ENCODE measurements at regions not wholly inside any gene's neighbourhood (a gene's known extent, or its start where the extent isn't known, plus 50 kb on each side); places are given as distances from the start of the nearest gene placed in this dataset.

DNA sequence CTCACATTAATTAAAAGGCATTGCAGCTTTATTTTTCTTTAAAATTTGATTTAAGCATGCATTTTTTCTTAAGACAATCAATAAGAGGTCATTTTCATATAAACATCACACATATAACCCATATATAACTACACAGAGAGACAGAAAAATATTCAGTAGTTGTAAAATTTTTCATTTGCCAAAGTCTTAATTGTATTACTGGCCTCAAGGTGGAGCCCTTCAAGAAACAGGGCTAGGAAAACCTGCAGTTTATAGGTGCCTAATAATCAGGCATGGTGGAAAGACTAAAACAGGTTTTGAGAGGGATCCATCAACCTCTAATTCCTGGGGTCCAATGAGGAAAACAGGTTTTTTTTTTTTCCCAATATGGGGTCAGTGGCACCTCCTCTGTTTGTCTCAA is 71.3 kb upstream of the ZNF804A start:
- no peak for DNase-seq
- peaks cover 5 to 22% (median 14%) of the 10 kb centered on the region in 3 donors for H3K9me3 ChIP-seq
- no peak overlapping the region for H3K27ac ChIP-seq
- no peaks in the 10 kb centered on the region for H3K36me3 ChIP-seq
- TF ChIP-seq CTCF (IDR thresholded peaks at IDR 0.05), result no peak
- intact Hi-C loops (cut with DNase I; ENCODE audit: low total_unique reads), result no loop called here
- no peaks in the 10 kb centered on the region for H3K27me3 ChIP-seq
- H3K4me1 ChIP-seq, result no peaks in the 10 kb centered on the region
- no peak overlapping the region for H3K4me3 ChIP-seq

- Histone ChIP-seq H3K4me1 (peaks cover 0 to 8% (median 2%) of the 10 kb centered on the region in 4 donors), H3K36me3 (no peaks in the 10 kb centered on the region), H3K4me3 (no peak overlapping the region), H3K9me3 (peaks cover 5 to 22% (median 14%) of the 10 kb centered on the region in 3 donors), H3K27ac (no peak overlapping the region), H3K27me3 (no peaks in the 10 kb centered on the region)
- TF ChIP-seq CTCF (IDR thresholded peaks at IDR 0.05), result no peak
- intact Hi-C loops (cut with DNase I; ENCODE audit: low total_unique reads), result no loop called here
- DNase-seq, result no peak
Observed at GRCh38 chr2:184528119-184528518, 70.2 kb upstream of the ZNF804A start.

DNA sequence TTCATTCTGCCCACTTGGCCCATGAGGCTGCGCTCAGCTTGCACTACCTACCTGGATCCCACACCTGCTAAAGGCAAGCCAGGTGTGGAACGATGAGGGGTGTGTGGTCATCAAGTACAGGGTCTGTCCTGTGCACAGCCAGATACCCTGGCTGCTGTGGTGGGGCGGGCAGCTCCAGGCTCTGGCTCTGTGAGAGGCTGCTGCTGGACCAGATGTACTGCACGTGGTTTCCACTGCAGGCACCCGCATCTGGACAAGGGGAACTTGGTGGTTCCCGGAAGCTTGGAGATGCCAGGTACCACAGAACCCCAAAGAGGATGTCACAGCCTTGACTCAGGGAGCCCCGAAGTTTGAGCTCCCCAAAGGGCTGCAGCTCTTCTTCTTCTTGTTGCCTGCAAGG is 68.1 kb upstream of the ZNF804A start:
- no peak for DNase-seq
- H3K9me3 ChIP-seq, result peaks cover 5 to 22% (median 14%) of the 10 kb centered on the region in 3 donors

DNA sequence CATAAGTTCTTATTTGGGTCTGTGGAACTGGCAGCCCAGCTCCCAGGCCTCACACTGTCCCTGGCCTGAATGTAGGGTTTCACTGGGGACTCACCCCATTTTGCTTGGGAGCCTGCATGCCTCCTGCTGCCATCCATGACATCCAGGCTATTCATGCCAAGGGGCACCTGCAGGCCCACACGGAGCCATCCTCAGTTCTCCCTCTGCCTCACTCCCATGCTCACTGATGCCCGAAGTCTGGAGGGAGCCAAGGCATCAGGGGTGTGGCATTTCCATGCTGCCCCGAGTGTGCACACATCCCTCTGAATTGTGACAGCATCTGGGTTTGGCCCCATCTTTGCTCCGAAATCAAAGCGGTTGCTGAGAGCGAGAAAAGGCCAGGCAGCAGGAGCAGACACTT is 67.4 kb upstream of the ZNF804A start:
- Histone ChIP-seq H3K4me3 (no peak overlapping the region), H3K9me3 (peaks cover 5 to 22% (median 14%) of the 10 kb centered on the region in 3 donors), H3K27me3 (no peaks in the 10 kb centered on the region), H3K36me3 (no peaks in the 10 kb centered on the region), H3K4me1 (peaks cover 0 to 20% (median 4%) of the 10 kb centered on the region in 4 donors), H3K27ac (no peak overlapping the region)
- no peak for TF ChIP-seq CTCF (IDR thresholded peaks at IDR 0.05)
- intact Hi-C loops (cut with DNase I; ENCODE audit: low total_unique reads), result no loop called here
- no peak for DNase-seq

More for the DNA sequence above, 68.1 kb upstream of the ZNF804A start:
- no peak overlapping the region for H3K27ac ChIP-seq
- intact Hi-C loops (cut with DNase I; ENCODE audit: low total_unique reads), result no loop called here
- TF ChIP-seq CTCF (IDR thresholded peaks at IDR 0.05), result no peak
- H3K27me3 ChIP-seq, result no peaks in the 10 kb centered on the region
- peaks cover 0 to 20% (median 4%) of the 10 kb centered on the region in 4 donors for H3K4me1 ChIP-seq
- H3K4me3 ChIP-seq, result no peak overlapping the region
- H3K36me3 ChIP-seq, result no peaks in the 10 kb centered on the region

- TF ChIP-seq CTCF (IDR thresholded peaks at IDR 0.05), result no peak
- Histone ChIP-seq H3K9me3 (peaks cover 3 to 17% (median 10%) of the 10 kb centered on the region in 3 donors), H3K27ac (no peak overlapping the region), H3K4me3 (no peak overlapping the region), H3K27me3 (no peaks in the 10 kb centered on the region), H3K36me3 (no peaks in the 10 kb centered on the region), H3K4me1 (peaks cover 0 to 20% (median 4%) of the 10 kb centered on the region in 4 donors)
- no peak for DNase-seq
- intact Hi-C loops (cut with DNase I; ENCODE audit: low total_unique reads), result no loop called here
Observed at GRCh38 chr2:184532551-184532950, 65.8 kb upstream of the ZNF804A start.

GRCh38 chr2:184534986-184535385 is 63.3 kb upstream of the ZNF804A start:
- Histone ChIP-seq H3K36me3 (no peaks in the 10 kb centered on the region), H3K4me3 (no peak overlapping the region), H3K27ac (no peak overlapping the region), H3K27me3 (no peaks in the 10 kb centered on the region), H3K9me3 (no peaks in the 10 kb centered on the region), H3K4me1 (peaks cover 0 to 20% (median 4%) of the 10 kb centered on the region in 4 donors)
- no peak for TF ChIP-seq CTCF (IDR thresholded peaks at IDR 0.05)
- no peak for DNase-seq
- intact Hi-C loops (cut with DNase I; ENCODE audit: low total_unique reads), result no loop called here

Data from tibial artery (tissue), 4 donors.